CD4-positive, alpha-beta T cell treated with Interleukin-1 beta for 1 hour (primary cell): ENCODE measurements at regions not wholly inside any gene's neighbourhood (a gene's known extent, or its start where the extent isn't known, plus 50 kb on each side); places are given as distances from the start of the nearest gene placed in this dataset.

Source experiments
- DNase-seq, 2 donors: peaks; one replicate each; pipeline ENCODE4 v3.0.0-alpha.2; 2020 to 2022

GRCh38 chr10:7477538-7478334, 66.9 kb upstream of the SFMBT2 start:
- no peak for DNase-seq

DNA sequence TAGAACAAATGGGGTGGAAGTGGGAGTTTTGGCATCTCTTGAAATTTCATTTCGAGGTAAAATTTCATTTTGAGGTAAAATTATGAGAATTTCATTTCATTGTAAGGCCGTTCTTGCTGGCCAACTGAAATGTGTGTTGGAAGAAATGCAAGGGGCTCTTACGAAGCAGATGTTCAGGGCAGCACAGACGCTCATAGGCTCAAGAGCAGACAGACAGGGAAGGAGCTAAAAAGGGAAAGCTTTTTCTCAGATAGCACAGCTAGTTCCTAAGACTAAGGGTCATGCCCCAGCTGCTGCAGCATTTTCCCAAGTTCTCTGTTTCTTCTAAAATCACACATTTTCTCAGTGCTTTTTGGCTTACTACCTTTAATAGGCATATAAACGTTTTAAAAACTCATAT, 65.1 kb upstream of the SFMBT2 start:
- DNase-seq: no peak

GRCh38 chr10:7475046-7475911, 64.4 kb upstream of the SFMBT2 start:
- DNase-seq: no peak

GRCh38 chr10:7474388-7474787, 63.6 kb upstream of the SFMBT2 start:
- DNase-seq: no peak

DNA sequence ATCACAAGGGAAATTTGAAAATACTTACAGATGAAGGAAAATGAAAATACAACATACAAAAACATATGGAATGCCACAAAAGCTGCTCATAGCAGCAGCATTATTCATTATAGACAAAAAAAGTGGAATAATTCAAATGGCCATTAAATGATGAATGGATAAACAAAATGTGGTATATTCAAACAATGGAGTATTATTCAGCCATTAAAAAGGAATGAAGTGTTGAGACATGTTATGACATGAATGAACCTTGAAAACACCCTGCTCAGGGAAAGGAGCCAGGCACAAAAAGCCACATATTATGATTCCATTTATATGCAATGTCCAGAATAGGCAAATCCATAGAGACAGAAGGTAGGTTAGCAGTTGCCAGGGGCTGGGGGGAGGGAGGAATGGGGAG, 62.6 kb upstream of the SFMBT2 start:
- DNase-seq: no peak

DNA sequence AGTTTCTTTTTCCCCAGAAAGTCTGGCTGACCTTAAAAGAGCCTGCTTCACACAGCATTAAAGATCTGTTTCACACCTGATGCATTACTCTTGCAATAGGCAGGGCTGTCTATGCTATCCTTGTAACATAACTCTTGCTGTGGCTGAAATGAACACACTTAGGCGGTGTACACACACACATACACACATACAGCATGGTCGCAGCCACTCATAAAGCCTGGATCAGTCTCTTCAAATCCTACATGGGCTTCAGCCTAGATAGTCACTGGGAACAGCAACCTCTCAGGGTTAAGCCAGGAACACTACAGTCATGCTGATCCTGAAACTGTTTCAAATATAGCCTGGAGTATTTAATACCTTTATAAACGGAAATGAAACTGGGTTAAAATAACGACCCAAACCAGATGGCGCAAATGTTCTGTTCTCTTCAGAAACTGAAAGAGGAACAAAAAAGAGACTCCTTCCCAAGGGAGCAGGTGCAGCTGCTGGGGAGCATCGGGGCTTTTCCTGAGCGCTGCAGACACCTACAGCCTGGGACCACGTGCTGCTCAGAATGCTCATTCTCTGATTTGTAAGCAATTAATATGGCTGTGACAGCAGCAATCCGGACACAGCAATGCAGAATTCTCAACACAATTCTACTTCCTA, 61.0 kb upstream of the SFMBT2 start:
- DNase-seq: peak; percentile 19 to 69

- no peak for DNase-seq
These were observed 59.5 kb upstream of the SFMBT2 start for GRCh38 chr10:7470371-7470770.

DNA sequence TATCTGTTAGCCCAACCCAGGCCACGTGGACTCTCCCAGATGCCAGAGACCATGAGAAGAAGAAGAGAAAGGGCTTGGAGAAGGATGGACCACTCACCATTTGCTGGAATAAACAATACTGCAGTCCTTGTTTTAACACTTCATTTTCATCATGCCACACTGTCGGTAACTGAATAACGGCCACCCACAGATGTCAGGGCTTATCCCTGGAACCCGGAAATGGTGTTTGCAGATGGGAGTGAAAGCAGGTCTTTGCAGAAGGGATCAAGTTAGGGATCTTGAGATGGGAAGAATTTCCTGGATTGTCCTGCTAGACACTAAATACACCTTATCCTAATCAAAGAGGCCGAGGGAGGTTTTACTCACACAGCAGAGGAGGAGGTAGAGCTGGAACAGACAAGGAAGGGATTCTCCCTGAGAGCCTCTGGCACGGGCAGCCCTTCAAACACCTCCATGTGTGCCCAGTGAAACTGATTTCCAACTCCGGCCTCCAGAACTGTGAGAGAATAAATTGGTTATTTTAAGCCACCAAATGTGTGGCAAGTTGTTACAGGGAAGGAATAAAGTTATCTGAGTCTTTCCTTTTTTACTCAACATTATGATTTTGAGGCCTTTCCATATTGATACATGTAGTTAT, 56.3 kb upstream of the SFMBT2 start:
- no peak for DNase-seq

DNA sequence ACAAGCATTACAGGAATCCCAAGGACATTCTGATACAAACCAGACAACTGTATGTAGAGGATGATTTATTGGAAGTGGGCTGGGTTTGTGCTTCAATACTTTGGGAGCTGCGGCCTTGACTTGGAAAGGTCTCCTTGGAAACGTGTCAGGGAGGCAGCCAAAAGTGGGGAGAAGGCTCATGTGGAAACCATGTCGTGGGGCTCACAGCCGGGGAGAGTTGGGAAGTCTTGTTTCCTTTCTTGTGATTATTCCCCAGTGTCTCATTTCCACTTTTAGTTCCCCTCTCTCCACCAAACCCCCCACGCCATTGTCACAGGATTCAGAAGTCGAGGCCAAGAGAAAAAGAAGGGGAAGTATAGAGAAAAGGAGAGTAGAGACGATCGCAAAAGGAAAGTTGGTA, 53.9 kb upstream of the SFMBT2 start:
- no peak for DNase-seq
